ENCODE measurements at regions not wholly inside any gene's neighbourhood (a gene's known extent, or its start where the extent isn't known, plus 50 kb on each side); places are given as distances from the start of the nearest gene placed in this dataset.

DNA sequence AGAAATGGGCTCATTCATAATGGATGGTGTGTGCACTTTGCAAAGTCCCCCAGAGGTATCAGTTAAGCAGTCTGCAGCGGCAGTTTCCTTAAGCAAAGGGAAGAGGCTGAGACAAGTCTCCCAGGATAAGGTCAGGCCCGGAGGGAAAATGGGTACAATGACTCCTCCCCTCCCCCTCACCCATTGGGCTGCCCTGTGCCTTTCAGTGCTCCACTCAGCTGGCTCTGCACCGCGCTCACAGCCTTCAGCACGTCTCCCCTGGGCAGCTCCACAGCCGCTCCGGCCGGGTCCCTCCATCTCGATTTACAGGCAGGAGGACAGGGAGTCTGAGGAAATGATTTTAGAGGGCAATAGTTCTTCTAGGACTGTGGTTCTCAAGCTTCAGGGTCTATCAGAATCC, 264.8 kb downstream of the LRFN2 start:
- TF ChIP-seq CTCF (IDR thresholded peaks at IDR 0.05): no peak

DNA sequence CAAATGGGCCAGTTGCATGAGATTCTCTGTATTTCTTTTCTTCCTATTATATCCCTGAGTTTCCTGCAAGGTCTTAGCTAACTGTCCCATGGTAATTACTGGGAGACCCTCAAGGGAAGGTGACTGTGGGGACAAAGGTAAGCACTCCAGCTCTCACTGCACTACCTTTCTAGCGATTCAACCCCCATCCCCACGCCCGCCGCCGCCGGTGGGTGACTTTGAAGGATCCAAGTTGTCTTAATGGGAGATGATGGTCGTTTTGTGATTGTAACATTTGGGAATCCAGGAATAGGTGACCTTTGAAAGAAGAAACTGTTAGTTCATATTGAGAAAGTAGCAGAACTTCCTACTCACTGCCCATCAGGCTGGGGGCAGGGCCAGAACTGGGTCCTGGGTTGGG, 265.5 kb downstream of the LRFN2 start:
- no peak for TF ChIP-seq CTCF (IDR thresholded peaks at IDR 0.05)

- no peak for TF ChIP-seq CTCF (IDR thresholded peaks at IDR 0.05)
These were observed 266.2 kb downstream of the LRFN2 start for GRCh38 chr6:40320947-40321346.

- no peak for TF ChIP-seq CTCF (IDR thresholded peaks at IDR 0.05)
These were observed 266.7 kb downstream of the LRFN2 start for GRCh38 chr6:40320441-40320840.

GRCh38 chr6:40319124-40319523, 268.0 kb downstream of the LRFN2 start:
- no peak for TF ChIP-seq CTCF (IDR thresholded peaks at IDR 0.05)

- no peak for TF ChIP-seq CTCF (IDR thresholded peaks at IDR 0.05)
These were observed 272.1 kb downstream of the LRFN2 start for GRCh38 chr6:40315060-40315459.

DNA sequence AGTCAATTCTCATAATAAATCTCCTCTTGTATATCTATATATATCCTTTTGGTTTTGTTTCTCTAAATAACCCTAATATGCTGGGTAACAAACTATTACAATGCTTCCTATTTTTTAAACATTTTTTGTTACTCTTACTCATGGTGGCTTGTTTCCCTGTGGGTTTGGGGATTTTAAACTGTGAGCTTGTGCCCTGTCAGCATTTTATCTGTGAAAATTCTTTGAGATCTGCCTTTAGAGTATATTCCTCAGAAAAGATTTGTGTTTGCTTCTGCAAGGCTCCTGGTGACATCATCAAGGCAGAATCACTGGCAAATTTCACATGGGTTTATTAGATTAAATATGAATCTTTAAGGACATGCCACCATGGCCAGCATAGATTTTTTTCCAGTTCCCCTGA, 273.6 kb downstream of the LRFN2 start:
- TF ChIP-seq CTCF (IDR thresholded peaks at IDR 0.05): no peak

DNA sequence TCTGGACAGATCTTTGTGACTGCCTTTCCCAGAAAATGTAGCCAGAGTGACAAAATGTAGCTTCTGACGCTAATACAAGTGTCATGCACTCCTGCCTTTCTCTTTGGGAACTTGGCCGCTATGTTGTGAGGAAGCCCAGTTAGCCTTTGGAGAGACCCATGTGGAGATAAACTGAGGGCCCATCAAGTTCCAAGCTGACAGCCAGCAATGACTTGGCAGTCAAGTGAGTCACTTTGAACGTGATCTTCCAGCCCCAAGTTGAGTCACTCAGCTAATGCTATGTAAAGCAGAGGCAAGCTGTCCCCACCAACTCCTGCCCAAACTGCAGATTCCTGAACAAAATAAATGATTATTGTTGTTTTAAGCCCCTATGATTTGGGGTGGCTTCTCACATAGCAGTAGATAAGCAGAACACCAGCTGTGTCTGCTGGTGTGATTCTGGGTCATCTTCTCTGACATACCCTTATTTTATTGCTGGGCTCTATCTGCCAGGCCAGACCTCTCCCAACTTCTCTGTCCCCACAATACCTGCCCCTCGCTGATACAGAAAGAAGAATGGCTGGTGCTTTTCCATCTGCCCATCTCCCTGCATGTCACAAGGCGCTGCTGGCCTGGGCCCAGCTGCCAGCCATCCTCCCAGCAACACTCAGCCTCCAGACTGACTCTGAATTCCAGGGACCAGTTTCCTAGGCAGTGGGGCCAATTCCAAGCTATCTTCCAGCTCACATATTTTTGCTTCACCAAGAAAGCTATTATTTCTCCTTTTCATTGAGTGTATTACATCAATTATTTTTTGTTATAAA, 274.8 kb downstream of the LRFN2 start:
- TF ChIP-seq CTCF (IDR thresholded peaks at IDR 0.05): no peak
